H1 (cell line): ENCODE measurements at regions not wholly inside any gene's neighbourhood (a gene's known extent, or its start where the extent isn't known, plus 50 kb on each side); places are given as distances from the start of the nearest gene placed in this dataset.
"Not testable (repeated sequence)": the region's sequence is repeated elsewhere in the genome, so short reads cannot be mapped to it uniquely, and the experiment has no call there.

Source experiments
- CTCF ChIA-PET: fragments of 300-600 bp; sonication (Branson Sonifier 250); formaldehyde crosslinking; loops from one replicate; lab custom pipeline; 2021; ENCODE audit not compliant: partially characterized antibody; lab: Charles Lee
- POLR2A ChIA-PET: fragments of 300-600 bp; sonication (Branson Sonifier 250); formaldehyde crosslinking; loops from one replicate; lab custom pipeline; 2021; ENCODE audit warnings: inconsistent platforms; ENCODE audit not compliant: partially characterized antibody; lab: Charles Lee
- DNase-seq, 2 experiments: peaks; one replicate each; pipeline versions ENCODE4 v3.0.0 to v3.0.0-alpha.2; 2010 to 2022; ENCODE audit warnings: low spot score in 2 of 2, low read depth in 1 of 2, mixed read lengths in 1 of 2
- FAIRE-seq: peaks from 2 replicates; lab custom pipeline; 2011; peaks lifted over from hg19 to GRCh38; lab: Jason Lieb, UNC
- H2AFZ ChIP-seq: 2 replicates; pipeline ENCODE4 v1.8.1; 2012; ENCODE audit warnings: low read length, inconsistent platforms
- H2AK5ac ChIP-seq: 2 replicates; pipeline ENCODE4 v1.6.1; 2013; ENCODE audit warnings: low read depth, low read length
- H2BK120ac ChIP-seq: replicated peaks from 2 replicates; pipeline ENCODE3; 2013; ENCODE audit warnings: low read depth, low read length, inconsistent platforms
- H2BK12ac ChIP-seq: 2 replicates; pipeline ENCODE4 v1.6.1; 2013; ENCODE audit warnings: low read depth, low read length
- H2BK15ac ChIP-seq: 2 replicates; pipeline ENCODE4 v1.6.1; 2013; ENCODE audit warnings: low read length
- H2BK20ac ChIP-seq: 2 replicates; pipeline ENCODE4 v1.6.1; 2013; ENCODE audit warnings: low read length
- H2BK5ac ChIP-seq: 2 replicates; pipeline ENCODE4 v1.6.1; 2013; ENCODE audit warnings: low read depth, low read length
- H3K14ac ChIP-seq: 2 replicates; pipeline ENCODE4 v1.6.1; 2013; ENCODE audit warnings: inconsistent platforms; ENCODE audit not compliant: insufficient read length
- H3K18ac ChIP-seq: 2 replicates; pipeline ENCODE4 v1.6.1; 2013; ENCODE audit warnings: low read length; ENCODE audit errors: extremely low read depth
- H3K23ac ChIP-seq: 2 replicates; pipeline ENCODE4 v1.6.1; 2013; ENCODE audit warnings: inconsistent platforms; ENCODE audit not compliant: insufficient read length
- H3K23me2 ChIP-seq: 2 replicates; pipeline ENCODE4 v1.6.1; 2013; ENCODE audit warnings: low read depth, low read length
- H3K27ac ChIP-seq: 2 replicates; pipeline ENCODE4 v1.6.1; 2011; ENCODE audit warnings: low read depth, low read length, inconsistent platforms
- H3K27me3 ChIP-seq, 4 experiments: replicated peaks in 1 of 4; 1 replicate in 1 of 4; 2 replicates in 3 of 4; pipeline versions ENCODE4 v1.6.1 to v1.8.1; 2011 to 2013; ENCODE audit warnings: low read length in 3 of 4, mild to moderate bottlenecking in 3 of 4, inconsistent platforms in 2 of 4, mixed read lengths in 2 of 4, moderate library complexity in 1 of 4; ENCODE audit not compliant: control insufficient read depth in 3 of 4, insufficient read depth in 3 of 4; ENCODE audit errors: extremely low read depth in 1 of 4
- H3K36me3 ChIP-seq, 4 experiments: 2 replicates each; pipeline versions ENCODE4 v1.6.1 to v1.8.1; 2011 to 2013; ENCODE audit warnings: mild to moderate bottlenecking in 4 of 4, low read length in 3 of 4, moderate library complexity in 2 of 4, control low read depth in 1 of 4, inconsistent platforms in 1 of 4; ENCODE audit not compliant: insufficient read depth in 4 of 4, control insufficient read depth in 2 of 4
- H3K4ac ChIP-seq: replicated peaks from 2 replicates; pipeline ENCODE3; 2013; ENCODE audit warnings: low read length, low read depth, mixed read lengths, inconsistent platforms; ENCODE audit not compliant: insufficient read length
- H3K4me1 ChIP-seq, 4 experiments: replicated peaks in 1 of 4; 1 replicate in 1 of 4; 2 replicates in 3 of 4; pipeline versions ENCODE4 v1.6.1 to v1.8.1; 2011 to 2013; ENCODE audit warnings: low read length in 3 of 4, inconsistent platforms in 2 of 4, mixed read lengths in 1 of 4; ENCODE audit not compliant: insufficient read depth in 4 of 4, control insufficient read depth in 3 of 4
- H3K4me2 ChIP-seq, 2 experiments: 2 replicates each; pipeline versions ENCODE4 v1.6.1 to v1.8.1; 2011 to 2013; ENCODE audit warnings: low read depth in 2 of 2, low read length in 2 of 2, control low read depth in 1 of 2, inconsistent platforms in 1 of 2, mild to moderate bottlenecking in 1 of 2; ENCODE audit not compliant: insufficient read depth in 1 of 2
- H3K4me3 ChIP-seq, 4 experiments: fragments of 200-600, 300-600 bp in 1 of 4; sonication (generic), shearing (Covaris generic), sonication (Bioruptor Twin) in 1 of 4; 2 replicates each; pipeline versions ENCODE4 v1.5.1 to v1.8.1; 2011 to 2016; ENCODE audit warnings: low read length in 4 of 4, low read depth in 3 of 4, control low read depth in 2 of 4, inconsistent platforms in 2 of 4, mild to moderate bottlenecking in 2 of 4, mixed read lengths in 1 of 4, moderate library complexity in 1 of 4; ENCODE audit not compliant: insufficient read depth in 2 of 4; ENCODE audit errors: extremely low read depth in 1 of 4
- H3K56ac ChIP-seq: replicated peaks from 2 replicates; pipeline ENCODE3; 2013; ENCODE audit warnings: low read depth, mild to moderate bottlenecking, mixed read lengths, low read length, inconsistent platforms; ENCODE audit not compliant: insufficient read length
- H3K79me1 ChIP-seq: 2 replicates; pipeline ENCODE4 v1.6.1; 2013; ENCODE audit warnings: low read depth, low read length, control low read depth
- H3K79me2 ChIP-seq, 2 experiments: 2 replicates each; pipeline versions ENCODE4 v1.6.1 to v1.8.1; 2012 to 2013; ENCODE audit warnings: low read length in 2 of 2, mild to moderate bottlenecking in 2 of 2, inconsistent platforms in 1 of 2; ENCODE audit not compliant: insufficient read depth in 2 of 2, control insufficient read depth in 1 of 2
- H3K9ac ChIP-seq, 4 experiments: replicated peaks in 1 of 4; 1 replicate in 1 of 4; 2 replicates in 3 of 4; pipeline versions ENCODE4 v1.6.1 to v1.8.1; 2011 to 2013; ENCODE audit warnings: low read depth in 3 of 4, low read length in 3 of 4, control low read depth in 2 of 4, mild to moderate bottlenecking in 2 of 4, moderate library complexity in 2 of 4, inconsistent platforms in 1 of 4; ENCODE audit errors: extremely low read depth in 1 of 4
- H3K9me3 ChIP-seq, 2 experiments: 2 replicates each; pipeline versions ENCODE4 v1.6.1 to v1.8.1; 2012 to 2013; ENCODE audit warnings: mild to moderate bottlenecking in 2 of 2, moderate library complexity in 2 of 2, control low read depth in 1 of 2, inconsistent platforms in 1 of 2, low read depth in 1 of 2, low read length in 1 of 2, mixed read lengths in 1 of 2; ENCODE audit not compliant: insufficient read depth in 2 of 2
- H4K20me1 ChIP-seq, 2 experiments: replicated peaks in 1 of 2; 2 replicates each; pipeline versions ENCODE3 to v1.8.1; 2011 to 2013; ENCODE audit warnings: inconsistent platforms in 2 of 2, low read length in 2 of 2, mild to moderate bottlenecking in 1 of 2; ENCODE audit not compliant: insufficient read depth in 2 of 2, control insufficient read depth in 1 of 2
- H4K5ac ChIP-seq: 2 replicates; pipeline ENCODE4 v1.6.1; 2013; ENCODE audit warnings: low read length, low read depth, mixed read lengths, inconsistent platforms; ENCODE audit not compliant: insufficient read length
- H4K8ac ChIP-seq: 2 replicates; pipeline ENCODE4 v1.8.0; 2013; ENCODE audit warnings: mild to moderate bottlenecking, moderate library complexity, low read length, inconsistent platforms; ENCODE audit not compliant: insufficient read depth; ENCODE audit errors: extremely low read depth
- H4K91ac ChIP-seq: replicated peaks from 2 replicates; pipeline ENCODE3; 2013; ENCODE audit warnings: low read length, mixed read lengths, inconsistent platforms; ENCODE audit not compliant: insufficient read length
- WGBS, 2 experiments: shearing (Covaris generic) in 1 of 2; methylation state at CpG; one replicate each; pipeline versions ENCODE4 v1.1.6 to v1.1.7; 2013 to 2015; ENCODE audit warnings: low lambda C conversion rate in 2 of 2, mixed read lengths in 2 of 2, inconsistent platforms in 1 of 2, low coverage in 1 of 2, missing lambda C conversion rate in 1 of 2; ENCODE audit not compliant: insufficient replicate concordance in 2 of 2, insufficient coverage in 1 of 2, insufficient read length in 1 of 2; ENCODE audit errors: extremely low coverage in 1 of 2, missing lambda C conversion rate in 1 of 2; 5-methylcytosine and 5-hydroxymethylcytosine counted together

- H2BK20ac ChIP-seq, H3K4me1 ChIP-seq, H3K56ac ChIP-seq, H4K91ac ChIP-seq, H3K9ac ChIP-seq, H3K9me3 ChIP-seq, H3K23me2 ChIP-seq, H3K79me2 ChIP-seq, H2BK120ac ChIP-seq, H2AFZ ChIP-seq, DNase-seq, POLR2A ChIA-PET, H3K18ac ChIP-seq, H3K23ac ChIP-seq, H2BK5ac ChIP-seq, CTCF ChIA-PET, H4K20me1 ChIP-seq, H4K8ac ChIP-seq, FAIRE-seq, H3K4ac ChIP-seq, H3K36me3 ChIP-seq, H2BK15ac ChIP-seq, H3K14ac ChIP-seq, H3K27me3 ChIP-seq, H2AK5ac ChIP-seq, H4K5ac ChIP-seq, H3K4me3 ChIP-seq, H2BK12ac ChIP-seq, H3K4me2 ChIP-seq, H3K27ac ChIP-seq, H3K79me1 ChIP-seq: not testable (repeated sequence)
- WGBS, 2 experiments, result 68% methylated on average over 5 of the region's 21 CpGs; no CpG with 5 or more reads in 1 of the 2 experiments
Measured at GRCh38 chr21:6436971-6437833, 4084.2 kb upstream of the TPTE start.
